ENCODE measurements at regions not wholly inside any gene's neighbourhood (a gene's known extent, or its start where the extent isn't known, plus 50 kb on each side); places are given as distances from the start of the nearest gene placed in this dataset.
"Not testable (repeated sequence)": the region's sequence is repeated elsewhere in the genome, so short reads cannot be mapped to it uniquely, and the experiment has no call there.

- DNase-seq: no peak
These were observed 140.9 kb downstream of the RNF144B start for GRCh38 chr6:18527836-18528743.

- DNase-seq: no peak
These were observed 143.1 kb downstream of the RNF144B start for GRCh38 chr6:18530201-18530600.

DNA sequence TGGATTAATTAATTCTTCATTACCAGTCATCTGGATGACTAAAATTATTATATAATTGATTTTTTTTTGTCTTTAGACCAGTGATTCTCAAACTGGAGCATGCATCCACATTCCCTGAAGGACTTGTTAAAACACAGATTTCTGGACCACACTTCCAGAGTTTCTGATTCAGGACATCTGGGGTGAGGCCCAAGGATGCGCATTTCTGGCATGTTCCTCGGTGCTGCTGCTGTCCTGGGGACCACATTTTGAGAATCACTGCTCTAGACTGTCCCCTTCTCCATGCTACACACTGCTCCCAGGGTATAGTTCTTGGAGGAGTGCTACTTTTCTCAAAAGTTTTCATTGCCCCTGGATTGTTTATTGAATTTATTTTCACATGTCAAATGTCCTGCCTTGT, 145.0 kb downstream of the RNF144B start:
- no peak for DNase-seq

DNA sequence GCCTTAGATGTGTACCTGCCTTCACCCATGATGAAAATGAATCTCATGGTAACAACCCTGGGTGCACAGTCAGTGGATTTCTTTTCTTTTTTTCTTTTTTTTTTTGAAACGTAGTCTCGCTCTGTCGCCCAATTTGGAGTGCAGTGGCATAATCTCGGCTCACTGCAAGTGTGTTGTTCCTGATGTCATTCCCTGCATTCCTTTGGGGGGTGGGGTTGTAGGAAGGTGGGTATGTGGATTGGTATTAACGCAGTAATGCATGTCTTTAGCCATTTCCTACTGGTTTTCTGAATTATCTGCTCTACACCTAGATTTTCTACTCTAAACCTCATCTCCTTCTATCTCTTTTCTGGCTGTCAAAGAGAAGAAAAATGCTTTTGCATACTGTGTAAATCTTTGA, 146.6 kb downstream of the RNF144B start:
- DNase-seq: no peak

- no peak for DNase-seq
These were observed 149.5 kb downstream of the RNF144B start for GRCh38 chr6:18536591-18537055.

GRCh38 chr6:18538315-18538714, 151.2 kb downstream of the RNF144B start:
- DNase-seq: no peak

GRCh38 chr6:18543051-18543450, 155.9 kb downstream of the RNF144B start:
- no peak for DNase-seq

GRCh38 chr6:18545142-18545541, 158.0 kb downstream of the RNF144B start:
- not testable (repeated sequence) for DNase-seq

- no peak for DNase-seq
These were observed 158.6 kb downstream of the RNF144B start for GRCh38 chr6:18545726-18546125.

GRCh38 chr6:18550119-18550518, 163.0 kb downstream of the RNF144B start:
- no peak for DNase-seq

- no peak for DNase-seq
These were observed 164.1 kb downstream of the RNF144B start for GRCh38 chr6:18551228-18551627.

DNA sequence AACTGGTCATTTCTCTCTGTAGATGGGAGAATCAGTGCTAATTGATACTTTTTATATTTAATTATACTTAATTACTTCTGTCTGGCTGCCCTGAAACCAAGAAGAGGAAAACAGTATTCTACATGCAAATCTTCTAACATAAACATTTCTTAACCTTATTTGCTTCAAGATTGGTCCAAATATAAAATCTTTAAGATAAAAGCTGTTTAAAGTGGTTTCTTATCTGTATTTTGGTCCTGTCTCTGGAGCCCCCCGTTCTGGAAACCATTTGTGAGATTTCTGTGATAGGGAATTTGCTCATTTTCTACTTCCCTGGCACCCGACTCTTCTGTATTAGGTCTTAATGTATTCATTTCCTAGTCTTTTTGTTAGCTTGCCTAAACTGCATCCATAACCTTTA, 168.6 kb downstream of the RNF144B start:
- no peak for DNase-seq

GRCh38 chr6:18561037-18561750, 174.0 kb downstream of the RNF144B start:
- no peak for DNase-seq

GRCh38 chr6:18562726-18563125, 175.6 kb downstream of the RNF144B start:
- no peak for DNase-seq

DNA sequence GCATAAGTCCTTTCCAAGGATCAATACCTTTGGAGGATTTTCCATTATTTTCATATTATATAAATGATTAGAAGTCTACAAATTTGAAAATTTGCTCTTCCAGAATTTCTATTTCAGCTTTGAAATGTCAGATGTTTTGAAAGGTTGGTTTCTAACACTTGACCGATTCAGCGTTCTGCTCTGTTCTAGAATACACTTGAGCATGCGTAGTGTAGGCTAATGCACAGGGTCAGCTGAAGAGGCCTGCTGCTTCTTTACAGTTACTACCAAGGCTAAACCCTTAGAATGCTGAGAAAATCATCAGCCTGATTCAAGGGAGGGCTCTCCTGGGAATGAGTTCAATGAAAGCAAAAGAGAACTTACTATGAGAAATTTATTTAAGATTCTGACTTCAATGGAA, 177.6 kb downstream of the RNF144B start:
- no peak for DNase-seq

- no peak for DNase-seq
These were observed 178.1 kb downstream of the RNF144B start for GRCh38 chr6:18565231-18565630.

GRCh38 chr6:18567380-18567779, 180.2 kb downstream of the RNF144B start:
- no peak for DNase-seq

DNA sequence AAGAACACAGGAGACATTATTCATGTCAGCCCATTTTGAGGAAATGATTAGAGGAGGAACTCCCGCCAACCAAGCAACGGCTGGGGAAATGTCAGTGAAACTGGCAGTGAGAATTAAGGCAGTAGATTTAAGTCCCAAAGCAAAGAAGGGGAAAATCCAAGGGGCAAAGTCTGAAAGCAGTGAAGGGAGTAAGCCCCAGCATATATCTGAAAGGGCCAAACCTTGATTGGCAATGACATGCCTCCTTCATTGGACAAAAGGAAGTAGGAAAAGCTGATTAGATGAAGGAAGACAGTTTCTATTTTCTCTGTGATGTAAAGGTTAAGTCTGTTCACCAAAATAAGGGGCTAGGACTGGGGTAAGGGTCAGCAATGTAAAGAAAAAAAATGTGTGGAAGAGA, 190.3 kb downstream of the RNF144B start:
- no peak for DNase-seq

DNA sequence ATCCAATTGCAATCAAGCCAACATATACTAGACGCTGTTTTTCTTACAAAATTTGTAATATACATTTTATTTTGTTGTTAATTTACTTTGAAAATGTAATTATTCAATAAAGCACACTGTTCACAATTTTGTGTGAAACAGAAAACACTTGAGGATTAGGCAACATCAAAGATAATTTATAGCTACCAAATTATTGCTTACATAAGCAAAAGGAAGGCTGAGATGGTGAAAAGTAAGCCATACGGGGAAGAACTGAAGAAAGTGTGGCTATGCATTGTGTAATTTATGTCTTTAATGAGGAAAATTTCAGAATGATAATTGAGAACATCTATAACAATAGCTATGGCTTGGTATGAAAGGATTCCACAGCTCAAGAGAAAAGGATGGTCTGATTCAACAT, 192.0 kb downstream of the RNF144B start:
- no peak for DNase-seq

DNA sequence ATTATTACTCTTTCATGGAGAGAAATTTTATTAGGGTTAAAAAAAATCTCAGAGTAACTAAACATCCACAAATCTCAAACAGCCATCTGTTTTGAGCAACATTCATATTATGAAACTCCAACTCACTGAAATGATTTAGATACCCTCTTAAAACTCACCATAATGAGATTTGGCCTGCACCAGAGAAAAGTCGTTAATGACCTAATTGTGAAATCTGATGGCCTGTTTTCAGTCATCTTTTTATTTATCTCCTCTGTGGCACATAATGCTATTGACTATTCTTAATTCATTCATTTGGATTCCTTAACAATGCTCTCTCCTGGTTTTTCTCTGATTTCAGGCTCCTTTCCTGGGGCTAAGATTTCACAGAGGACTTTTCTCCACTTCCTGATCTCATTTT, 192.7 kb downstream of the RNF144B start:
- no peak for DNase-seq

GRCh38 chr6:18584372-18584771, 197.2 kb downstream of the RNF144B start:
- no peak for DNase-seq

GRCh38 chr6:18585032-18585573, 198.0 kb downstream of the RNF144B start:
- peak; percentile 26 for DNase-seq

DNA sequence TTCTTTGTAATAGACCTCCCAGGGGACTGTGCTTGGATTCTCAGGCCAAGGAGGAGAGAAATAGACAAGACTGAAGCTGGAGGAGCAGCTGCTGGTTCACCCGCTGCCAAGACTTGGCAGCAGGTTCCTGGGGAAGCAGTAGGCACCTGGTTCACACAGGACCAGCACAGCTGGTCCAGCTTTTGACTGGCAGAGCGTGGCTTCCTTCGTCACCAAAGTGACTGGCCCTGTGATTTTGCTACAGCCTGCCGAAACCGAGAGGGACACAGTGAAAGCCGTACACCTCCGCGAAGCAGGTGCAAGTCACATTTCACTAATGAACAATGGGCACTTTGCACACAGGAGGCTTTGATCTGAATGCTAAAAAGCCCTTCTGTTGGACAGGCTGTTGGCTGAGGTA, 199.0 kb downstream of the RNF144B start:
- DNase-seq: no peak

Data from muscle of arm (tissue), 1 donor.